A204.1 (cell line): ENCODE measurements at regions not wholly inside any gene's neighbourhood (a gene's known extent, or its start where the extent isn't known, plus 50 kb on each side); places are given as distances from the start of the nearest gene placed in this dataset.
"Not testable (repeated sequence)": the region's sequence is repeated elsewhere in the genome, so short reads cannot be mapped to it uniquely, and the experiment has no call there.

ENCODE experiments used
- FAIRE-seq: peaks from 2 replicates; lab custom pipeline; 2012; peaks lifted over from hg19 to GRCh38; lab: Jason Lieb, UNC

GRCh38 chr1:220475608-220476007 is 52.3 kb upstream of the MARK1 start:
- not testable (repeated sequence) for FAIRE-seq

- not testable (repeated sequence) for FAIRE-seq
These were observed 52.8 kb upstream of the MARK1 start for GRCh38 chr1:220475141-220475540.

- FAIRE-seq = no peak
These were observed 54.5 kb upstream of the MARK1 start for GRCh38 chr1:220473440-220473839.

- no peak for FAIRE-seq
These were observed 65.2 kb upstream of the MARK1 start for GRCh38 chr1:220462752-220463151.

GRCh38 chr1:220458936-220459335 is 69.0 kb upstream of the MARK1 start:
- FAIRE-seq = no peak

GRCh38 chr1:220457957-220458609 is 69.9 kb upstream of the MARK1 start:
- FAIRE-seq = no peak

- FAIRE-seq = no peak
These were observed 72.4 kb upstream of the MARK1 start for GRCh38 chr1:220455559-220455958.

- FAIRE-seq = peak; percentile 82
These were observed 73.7 kb upstream of the MARK1 start for GRCh38 chr1:220454155-220454777.

GRCh38 chr1:220453371-220453770 is 74.6 kb upstream of the MARK1 start:
- FAIRE-seq = no peak

- no peak for FAIRE-seq
These were observed 76.4 kb upstream of the MARK1 start for GRCh38 chr1:220451532-220451931.

- FAIRE-seq = no peak
These were observed 77.0 kb upstream of the MARK1 start for GRCh38 chr1:220450927-220451326.

GRCh38 chr1:220448217-220448616 is 79.7 kb upstream of the MARK1 start:
- no peak for FAIRE-seq

- not testable (repeated sequence) for FAIRE-seq
These were observed 83.3 kb upstream of the MARK1 start for GRCh38 chr1:220444586-220444985.

GRCh38 chr1:220441211-220441610 is 86.7 kb upstream of the MARK1 start:
- no peak for FAIRE-seq

- FAIRE-seq = no peak
These were observed 89.2 kb upstream of the MARK1 start for GRCh38 chr1:220438741-220439140.

GRCh38 chr1:220432408-220432807 is 95.5 kb upstream of the MARK1 start:
- no peak for FAIRE-seq

GRCh38 chr1:220431554-220432239 is 96.2 kb upstream of the MARK1 start:
- no peak for FAIRE-seq

- no peak for FAIRE-seq
These were observed 97.3 kb upstream of the MARK1 start for GRCh38 chr1:220430586-220430985.

GRCh38 chr1:220430059-220430458 is 97.9 kb upstream of the MARK1 start:
- no peak for FAIRE-seq

- FAIRE-seq = no peak
These were observed 100.9 kb upstream of the MARK1 start for GRCh38 chr1:220426989-220427388.

- FAIRE-seq = no peak
These were observed 102.1 kb upstream of the MARK1 start for GRCh38 chr1:220425852-220426251.

- no peak for FAIRE-seq
These were observed 106.4 kb upstream of the MARK1 start for GRCh38 chr1:220421508-220421907.

GRCh38 chr1:220420726-220421125 is 107.2 kb upstream of the MARK1 start:
- no peak for FAIRE-seq

- not testable (repeated sequence) for FAIRE-seq
These were observed 115.6 kb upstream of the MARK1 start for GRCh38 chr1:220412382-220412781.
